ENCODE measurements at regions not wholly inside any gene's neighbourhood (a gene's known extent, or its start where the extent isn't known, plus 50 kb on each side); places are given as distances from the start of the nearest gene placed in this dataset.
"Not testable (repeated sequence)": the region's sequence is repeated elsewhere in the genome, so short reads cannot be mapped to it uniquely, and the experiment has no call there.

DNA sequence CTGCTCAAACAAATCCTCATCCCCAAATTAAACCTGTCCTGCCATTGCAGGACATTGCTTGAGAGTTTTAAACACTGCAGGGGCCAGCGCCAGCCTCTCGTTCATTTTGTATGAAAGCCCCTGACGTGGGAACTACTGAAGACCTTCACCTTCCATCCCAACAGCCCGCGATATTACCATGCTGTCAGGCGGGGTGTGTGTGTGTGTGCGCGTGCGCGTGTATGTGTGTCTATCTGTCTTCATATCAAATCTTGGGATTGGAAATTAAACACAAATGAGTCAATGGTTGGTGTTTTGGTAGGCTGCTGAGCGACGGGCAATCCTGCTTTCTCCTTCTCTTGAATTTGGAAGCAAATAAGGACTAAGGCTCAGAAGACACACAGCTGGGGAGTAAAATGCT, 776.9 kb downstream of the TBC1D22A start:
- no peak for DNase-seq

DNA sequence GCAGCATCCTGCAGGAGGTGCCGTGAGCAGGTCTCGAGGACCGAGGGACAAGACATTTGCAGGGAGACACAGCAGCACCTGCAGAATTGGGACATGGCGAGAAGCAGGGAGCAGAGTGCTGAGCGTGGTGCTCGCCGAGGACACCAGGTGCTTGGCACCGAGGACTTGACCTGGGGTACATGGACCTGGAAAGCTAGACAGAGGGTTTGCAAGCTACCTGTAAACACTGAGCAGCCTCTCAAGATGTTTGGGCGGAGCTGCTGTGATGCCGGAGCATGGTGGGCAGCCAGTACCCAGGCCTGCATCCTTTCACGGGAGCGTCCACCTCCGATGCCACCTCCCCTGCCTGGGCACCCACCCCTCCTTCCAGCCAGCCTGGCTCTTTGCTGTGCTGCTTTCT, 773.2 kb downstream of the TBC1D22A start:
- no peak for DNase-seq

DNA sequence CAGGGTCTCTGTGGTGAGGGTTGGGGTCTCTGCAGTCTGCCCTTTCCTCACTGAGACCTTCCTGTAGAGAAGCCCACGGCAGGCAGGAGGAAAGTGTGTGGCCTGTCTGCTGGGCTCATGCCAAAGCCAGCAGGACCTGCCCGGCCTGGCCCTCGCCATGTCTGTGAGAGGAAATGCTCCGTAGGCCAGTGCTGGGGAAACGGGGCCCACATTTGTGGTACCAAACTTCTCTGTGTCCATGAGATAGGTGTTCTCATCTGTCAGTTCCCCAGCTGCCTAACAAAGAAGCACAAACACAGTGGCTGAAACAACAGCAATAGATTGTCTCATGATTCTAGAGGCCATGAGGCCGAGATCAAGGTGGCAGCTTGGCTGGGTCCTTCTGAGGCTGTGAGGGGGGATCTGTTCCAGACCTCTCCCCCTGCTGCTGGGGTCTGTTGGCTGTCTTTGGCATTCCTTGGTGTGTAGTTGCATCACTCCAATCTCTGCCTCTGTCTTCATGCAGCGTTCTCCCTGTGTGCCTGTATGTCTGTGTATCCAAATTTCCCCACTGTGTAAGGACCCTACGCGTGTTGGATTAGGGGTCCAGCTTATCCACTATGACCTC, 772.5 kb downstream of the TBC1D22A start:
- DNase-seq: no peak

DNA sequence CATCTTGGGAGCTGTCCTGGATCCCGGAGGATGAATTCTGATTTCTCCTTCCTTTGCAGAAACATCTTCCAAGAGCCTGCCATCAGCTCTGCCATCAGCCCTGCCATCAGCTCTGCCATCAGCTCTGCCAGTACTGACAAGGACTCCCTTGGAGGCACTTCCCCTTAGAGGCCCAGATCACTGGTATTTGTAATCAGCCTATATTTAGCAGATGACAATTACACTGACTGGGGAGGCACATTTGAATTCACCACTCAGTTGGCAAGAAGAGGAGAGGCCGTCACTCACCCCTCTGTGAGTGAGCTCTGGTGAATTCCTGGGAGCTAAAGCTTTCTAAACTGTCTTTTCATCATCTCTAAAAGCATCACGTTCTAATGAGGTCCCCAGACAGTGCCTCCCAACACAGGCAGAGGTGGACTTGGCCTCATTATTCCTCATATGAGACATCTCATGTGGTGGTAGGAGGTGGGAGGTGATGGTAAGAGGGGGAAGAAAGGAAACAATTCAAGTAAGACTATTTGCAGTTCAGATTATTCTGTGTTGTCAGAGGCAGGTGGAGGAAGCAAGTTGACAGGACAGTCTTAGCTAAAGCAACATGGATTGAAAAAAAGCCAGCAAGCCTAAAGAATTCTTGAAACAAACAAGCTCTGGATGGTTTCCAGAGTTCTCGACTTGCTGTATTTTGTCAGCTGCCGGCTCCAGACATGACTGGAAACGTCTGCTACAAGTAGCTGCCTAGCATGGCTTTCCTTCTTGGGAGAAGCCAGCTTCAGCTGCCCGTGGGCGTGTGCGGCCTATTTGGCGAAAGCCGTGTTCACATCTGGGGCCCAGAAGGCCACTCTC, 771.7 kb downstream of the TBC1D22A start:
- DNase-seq: peak; percentile 74

DNA sequence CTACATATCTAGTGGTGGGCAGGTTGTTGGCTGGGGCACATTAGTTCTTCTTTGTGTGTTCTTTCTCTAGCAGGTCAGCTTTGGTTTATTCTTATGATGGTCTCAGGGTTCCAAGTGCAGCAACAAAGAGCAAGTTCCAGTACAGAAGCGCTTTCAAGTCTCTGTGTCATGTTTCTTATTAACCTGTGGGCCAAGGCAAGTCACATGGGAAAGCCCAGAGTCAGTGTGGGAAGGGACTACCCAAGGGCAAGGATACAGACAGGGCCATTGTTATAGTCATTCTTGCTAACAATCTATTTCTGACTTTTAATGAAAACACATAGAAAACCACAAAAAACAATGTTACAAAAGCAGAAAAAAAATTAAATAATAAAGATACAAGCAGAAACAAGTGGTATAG, 754.6 kb downstream of the TBC1D22A start:
- no peak for DNase-seq

DNA sequence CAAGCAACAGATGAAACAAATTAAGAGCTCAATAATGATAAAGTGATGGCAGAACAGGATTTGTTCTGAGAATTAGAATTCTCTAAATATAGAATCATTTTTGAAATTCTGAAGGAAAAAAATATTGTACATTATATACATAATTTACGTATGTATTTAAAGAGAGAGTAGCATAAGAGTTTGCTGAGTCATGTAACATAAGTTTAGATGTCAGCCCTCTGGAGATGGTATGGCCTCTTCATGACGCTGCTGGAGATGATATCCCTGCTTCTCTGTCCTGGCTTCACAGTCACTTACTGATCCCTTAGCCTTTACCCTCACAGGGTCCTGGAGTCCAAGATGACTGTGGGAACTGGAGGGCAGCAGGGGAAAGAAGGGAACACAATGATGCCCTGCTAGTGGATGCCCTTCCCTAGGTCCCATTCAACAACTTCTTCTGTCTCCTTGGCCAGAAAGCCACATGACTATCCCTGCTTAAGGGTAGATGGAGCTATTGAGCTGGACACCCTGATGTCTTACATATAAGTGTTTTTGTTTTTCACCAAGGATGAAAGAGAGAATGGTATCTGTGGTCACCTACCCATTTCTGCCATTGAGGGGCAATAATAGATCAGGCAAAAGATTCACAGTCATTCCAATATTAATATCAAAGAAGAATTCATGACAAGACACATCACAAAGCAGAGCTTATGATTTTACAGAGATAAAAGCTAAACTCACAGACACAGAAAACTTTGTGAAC, 753.1 kb downstream of the TBC1D22A start:
- DNase-seq: no peak

DNA sequence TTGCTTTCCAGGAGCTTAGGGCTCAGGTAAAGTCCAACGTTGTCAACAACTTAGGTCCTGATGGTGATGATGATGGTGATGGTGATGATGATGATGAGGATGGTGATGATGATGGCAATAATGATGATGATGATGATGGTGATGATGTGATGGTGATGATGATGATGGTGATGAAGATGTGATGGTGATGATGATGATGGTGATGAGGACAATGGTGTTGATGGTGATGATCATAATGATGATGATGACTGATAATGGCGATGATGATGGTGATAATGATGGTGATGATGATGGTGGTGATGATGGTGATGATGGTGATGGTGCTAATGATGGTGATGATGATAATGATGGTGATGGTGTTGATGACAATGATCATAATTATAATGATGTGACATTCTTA, 750.2 kb downstream of the TBC1D22A start:
- no peak for DNase-seq

DNA sequence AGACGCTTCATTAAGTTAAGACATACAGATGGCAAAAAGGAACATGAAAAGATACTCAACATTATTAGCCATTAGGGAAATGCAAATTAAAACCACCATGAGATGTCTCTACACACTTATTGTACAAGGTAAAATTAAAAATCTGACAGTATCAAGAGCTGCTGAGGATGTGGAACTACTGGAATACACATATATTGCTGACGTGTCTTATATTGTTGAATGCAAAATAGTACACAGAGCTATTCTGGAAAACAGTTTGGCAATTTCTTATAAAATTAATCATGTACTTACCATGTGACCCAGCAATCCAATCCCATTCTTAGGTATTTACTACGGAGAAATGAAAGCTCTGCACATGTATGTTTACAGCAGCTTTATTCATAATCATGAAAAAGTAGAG, 742.5 kb downstream of the TBC1D22A start:
- DNase-seq: no peak

DNA sequence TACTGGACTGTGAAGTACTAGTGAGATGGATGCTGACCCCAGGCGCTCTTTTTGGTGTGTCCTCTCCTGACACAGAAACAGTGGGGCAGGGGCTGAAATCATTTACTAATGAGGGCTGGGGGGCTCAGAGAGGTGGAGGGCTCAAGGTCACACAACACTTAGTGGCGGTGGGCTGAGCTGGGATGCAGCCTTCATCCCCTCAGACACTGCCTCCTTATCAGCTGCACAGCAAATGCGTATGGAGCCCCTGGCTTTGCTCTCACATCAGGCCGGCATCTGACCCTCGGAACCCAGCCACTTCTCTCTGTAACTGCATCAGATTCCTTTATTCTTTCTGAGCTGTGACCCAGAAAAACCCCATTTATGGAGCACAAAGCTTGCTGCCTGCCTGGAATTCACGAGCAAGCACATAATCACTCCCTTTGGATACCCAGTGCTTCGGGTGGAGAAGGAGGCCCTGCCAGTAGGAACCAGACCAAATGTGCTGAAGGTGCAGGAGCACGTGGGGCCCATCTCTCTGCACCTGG, 736.6 kb downstream of the TBC1D22A start:
- DNase-seq: no peak

DNA sequence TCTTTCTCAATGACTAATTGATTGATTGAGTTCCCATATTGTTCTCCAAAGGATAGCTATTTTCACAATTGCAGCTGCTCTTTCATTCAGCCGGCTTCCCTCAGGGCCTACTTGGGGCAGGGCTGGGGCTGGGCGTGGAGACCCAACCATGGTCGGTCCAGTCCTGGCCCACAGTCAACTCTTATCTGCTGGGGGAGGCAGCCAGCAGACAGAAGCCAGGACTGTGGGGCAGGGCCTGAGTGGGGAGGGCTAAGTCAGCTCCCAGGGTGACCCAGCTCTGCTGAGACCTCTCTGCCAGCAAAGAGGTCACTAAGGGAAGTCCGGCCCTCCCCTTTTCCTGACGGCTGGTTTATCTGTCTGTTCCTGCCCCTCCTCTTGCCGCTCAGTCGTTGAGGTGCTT, 735.2 kb downstream of the TBC1D22A start:
- no peak for DNase-seq

DNA sequence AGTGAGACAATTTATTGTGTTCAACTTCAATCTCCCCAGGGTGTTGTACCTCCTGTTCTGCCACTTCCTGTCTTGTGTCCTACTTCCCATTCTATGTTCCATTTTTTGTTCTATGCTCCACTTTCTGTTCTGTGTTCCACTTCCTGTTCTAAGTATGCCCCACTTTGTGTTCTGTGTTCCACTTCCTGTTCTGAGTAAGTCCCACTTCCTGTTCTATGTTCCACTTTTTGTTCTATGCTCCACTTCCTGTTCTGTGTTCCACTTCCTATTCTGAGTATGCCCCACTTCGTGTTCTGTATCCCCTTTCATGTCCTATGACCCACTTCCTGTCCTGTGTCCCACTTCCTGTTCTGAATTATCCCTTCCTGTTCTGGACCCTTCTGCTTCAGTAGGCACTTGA, 732.7 kb downstream of the TBC1D22A start:
- DNase-seq: no peak

DNA sequence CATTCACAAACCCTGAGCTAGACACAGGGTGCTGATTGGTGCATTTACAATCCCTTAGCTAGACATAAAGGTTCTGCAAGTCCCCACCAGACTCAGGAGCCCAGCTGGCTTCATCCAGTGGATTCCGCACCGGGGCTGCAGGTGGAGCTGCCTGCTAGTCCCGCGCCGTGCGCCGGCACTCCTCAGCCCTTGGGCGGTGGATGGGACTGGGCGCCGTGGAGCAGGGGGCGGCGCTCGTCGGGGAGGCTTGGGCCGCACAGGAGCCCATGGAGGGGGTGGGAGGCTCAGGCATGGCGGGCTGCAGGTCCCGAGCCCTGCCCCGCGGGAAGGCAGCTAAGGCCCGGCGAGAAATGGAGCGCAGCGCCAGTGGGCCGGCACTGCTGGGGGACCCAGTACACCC, 725.7 kb downstream of the TBC1D22A start:
- not testable (repeated sequence) for DNase-seq

DNA sequence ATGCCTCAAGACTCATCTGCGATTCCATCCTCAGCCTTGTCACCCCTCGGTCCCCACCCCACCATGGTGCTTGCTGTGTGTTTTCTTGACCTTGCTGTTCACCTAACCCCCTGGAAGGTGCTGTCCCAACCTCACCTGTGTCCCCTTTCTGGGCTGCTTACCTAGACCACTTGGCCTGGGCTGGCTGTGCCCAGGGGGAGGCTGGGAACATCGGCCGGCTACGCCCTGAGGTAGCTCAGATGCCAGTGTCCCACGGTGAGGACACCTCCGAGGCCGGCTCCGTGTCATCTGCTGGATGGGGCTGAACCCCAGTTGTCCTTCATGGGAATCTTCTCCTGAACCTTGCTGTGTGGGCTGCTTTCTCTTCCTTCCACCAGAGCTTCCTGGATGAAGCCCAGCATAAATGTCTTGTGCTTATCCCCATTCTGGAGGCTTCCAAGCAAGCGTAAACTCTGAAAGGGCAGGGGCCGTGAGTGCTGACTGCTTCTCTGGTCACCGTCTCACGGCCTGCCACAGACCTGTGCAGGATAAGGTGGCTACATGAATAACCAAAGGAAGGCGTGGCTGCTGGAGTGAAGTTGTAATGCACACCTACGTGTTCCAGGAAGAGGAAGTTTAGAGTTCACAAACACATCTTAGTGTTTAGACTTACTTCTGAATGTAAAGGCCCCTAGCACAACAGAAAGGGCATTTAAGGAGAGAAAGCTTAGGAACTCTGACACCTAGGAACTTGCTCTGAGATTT, 724.3 kb downstream of the TBC1D22A start:
- DNase-seq: no peak

DNA sequence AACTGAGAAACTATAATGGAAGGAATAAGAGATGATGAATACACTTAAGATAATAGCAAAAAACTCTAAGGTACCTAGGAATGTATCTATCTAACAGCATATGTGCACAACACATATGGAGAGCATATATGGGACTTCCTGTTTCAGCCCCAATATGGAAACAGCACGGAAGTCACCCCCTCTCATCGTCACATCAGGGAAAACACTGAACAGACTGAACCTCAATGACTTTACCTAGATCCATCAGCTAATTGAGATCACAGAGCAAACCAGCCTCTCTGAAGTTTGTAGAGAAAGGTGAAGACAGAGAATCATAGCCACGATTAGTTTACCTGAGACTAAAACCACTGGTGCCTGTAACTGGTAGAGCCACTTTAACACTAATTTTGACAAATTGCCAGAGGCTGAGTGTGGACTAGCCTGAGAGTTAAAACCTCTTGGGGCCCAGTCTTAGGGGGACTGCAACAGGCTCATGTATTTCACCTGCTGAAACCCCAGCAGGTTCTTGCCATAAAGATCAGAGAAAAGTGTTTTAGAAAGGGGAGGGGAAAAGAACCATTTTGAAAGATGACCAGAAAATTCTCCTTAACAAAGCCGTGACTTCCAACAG, 722.6 kb downstream of the TBC1D22A start:
- DNase-seq: no peak

DNA sequence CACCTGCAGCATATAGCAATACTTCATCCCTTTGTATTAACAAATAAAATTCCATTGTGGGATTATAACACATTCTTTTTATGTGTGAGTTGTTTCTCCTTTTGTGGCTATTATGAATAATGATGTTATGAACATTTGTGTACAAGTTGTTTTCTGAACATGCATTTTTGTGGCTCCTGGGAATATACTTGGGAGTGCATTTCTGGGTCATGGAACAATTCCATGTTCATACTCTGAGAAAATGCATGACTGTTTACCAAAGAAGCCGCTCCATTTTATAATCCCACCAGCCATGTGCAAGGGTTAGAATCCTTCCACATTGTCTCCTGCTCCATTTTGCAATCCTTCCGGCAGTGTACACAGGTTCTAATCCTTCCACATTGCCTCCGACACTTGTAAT, 713.8 kb downstream of the TBC1D22A start:
- DNase-seq: peak; percentile 48

DNA sequence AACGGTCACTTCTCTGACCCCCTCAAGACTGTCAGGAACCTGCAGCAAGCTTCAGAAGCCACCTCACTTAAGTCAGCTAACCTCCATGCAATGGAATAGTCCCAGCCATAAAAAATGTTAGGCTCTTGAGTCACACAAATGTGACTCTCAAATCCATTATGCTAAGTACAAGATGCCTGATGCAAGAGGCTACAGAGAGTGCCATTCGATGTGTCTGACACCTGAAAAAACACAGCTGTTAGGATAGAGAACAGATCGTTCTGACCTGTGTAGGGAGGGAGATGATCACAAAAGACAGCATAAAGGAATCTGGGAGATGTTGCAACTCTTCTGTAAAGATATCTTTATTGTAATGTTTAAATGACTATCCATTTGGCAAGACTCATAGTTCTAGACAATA, 712.4 kb downstream of the TBC1D22A start:
- peak; percentile 5 for DNase-seq

DNA sequence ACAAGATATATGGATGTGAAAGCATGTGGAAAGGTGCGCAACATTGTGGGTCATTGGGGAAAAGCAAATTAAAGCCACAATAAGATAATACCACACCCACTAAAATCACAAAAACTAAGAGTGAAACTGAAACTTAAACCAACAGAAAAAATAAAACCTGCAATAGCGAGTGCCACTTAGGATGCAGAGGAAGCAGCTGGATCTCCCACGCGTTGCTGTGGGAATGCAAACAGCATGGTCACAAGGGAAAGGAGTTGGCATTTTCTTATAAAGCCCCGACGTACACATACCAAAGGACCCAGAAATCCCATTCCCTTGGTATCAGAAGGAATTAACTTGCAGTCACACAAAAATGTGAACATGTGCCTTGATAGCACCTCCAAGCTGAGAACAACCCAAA, 712.0 kb downstream of the TBC1D22A start:
- DNase-seq: peak; percentile 10

DNA sequence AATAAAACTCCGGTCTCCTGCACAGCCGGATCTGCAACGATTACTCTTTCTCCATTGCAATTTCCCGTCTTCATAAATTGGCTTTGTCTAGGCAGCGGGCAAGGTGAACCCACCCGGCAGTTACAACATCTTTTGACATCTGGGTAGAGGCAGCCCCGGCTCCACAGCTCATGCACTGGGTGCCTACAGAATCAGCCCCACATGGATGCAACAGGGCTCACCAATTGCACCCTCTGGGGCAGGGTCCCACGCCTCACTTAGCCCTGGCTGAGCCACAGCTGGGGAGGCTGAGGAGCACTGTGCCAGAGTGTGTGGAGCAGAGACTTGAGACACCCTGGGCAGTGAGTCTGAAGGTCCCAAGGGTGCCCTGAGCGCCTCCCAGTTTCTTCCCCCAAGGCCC, 710.2 kb downstream of the TBC1D22A start:
- DNase-seq: no peak

DNA sequence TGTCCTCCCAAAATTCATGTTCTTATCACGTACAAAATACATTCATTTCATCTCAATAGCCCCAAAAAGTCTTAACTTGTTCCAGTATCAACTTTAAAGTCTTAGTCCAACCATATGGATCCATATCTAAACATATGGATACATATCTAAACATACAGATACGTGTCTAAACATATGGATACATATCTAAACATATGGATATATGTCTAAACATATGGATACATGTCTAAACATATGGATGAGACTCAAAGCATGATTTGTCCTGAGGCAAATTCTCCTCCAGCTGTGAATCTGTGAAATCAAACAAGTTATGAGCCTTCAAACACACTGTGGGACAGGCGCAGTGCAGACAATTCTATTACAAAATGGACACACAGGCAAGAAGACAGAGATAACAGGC, 709.0 kb downstream of the TBC1D22A start:
- no peak for DNase-seq

DNA sequence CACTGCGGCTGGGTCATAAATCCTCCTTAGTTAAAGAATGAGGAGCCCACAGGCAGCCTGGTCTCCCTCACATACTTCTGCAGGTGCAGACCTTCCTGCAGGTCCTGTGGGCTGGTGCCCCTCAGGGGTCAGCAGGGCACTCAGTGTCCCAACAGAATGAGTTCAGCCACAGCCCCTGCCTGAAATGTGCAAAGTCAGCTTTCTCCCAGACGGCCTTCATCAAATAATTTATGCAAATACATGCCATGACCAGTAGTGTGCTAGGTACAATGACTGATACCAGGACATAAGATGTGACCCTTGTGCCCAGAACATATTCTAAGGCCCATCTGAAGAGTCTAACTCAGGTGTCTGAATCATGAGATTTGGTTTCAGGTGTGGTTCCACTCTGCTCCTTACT, 703.4 kb downstream of the TBC1D22A start:
- DNase-seq: no peak

DNA sequence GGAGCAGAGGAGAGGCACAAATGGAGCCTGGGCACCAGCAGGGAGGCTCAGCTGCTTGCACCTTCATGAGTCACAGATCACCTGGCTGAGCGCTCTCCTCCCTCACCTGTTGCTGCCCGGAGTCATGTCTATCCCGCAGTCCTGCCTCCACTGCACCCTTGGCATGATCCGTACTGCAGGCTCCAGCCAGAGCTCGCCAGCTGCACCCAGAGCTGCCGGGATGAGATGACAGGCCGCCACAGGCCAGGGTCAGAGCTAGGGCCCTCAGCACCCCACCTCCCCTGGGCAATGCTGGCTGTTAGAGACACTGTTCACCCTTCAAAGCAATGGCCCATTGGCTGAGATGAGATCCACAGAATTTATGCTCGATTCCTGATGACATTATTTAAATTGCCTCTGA, 702.8 kb downstream of the TBC1D22A start:
- no peak for DNase-seq

DNA sequence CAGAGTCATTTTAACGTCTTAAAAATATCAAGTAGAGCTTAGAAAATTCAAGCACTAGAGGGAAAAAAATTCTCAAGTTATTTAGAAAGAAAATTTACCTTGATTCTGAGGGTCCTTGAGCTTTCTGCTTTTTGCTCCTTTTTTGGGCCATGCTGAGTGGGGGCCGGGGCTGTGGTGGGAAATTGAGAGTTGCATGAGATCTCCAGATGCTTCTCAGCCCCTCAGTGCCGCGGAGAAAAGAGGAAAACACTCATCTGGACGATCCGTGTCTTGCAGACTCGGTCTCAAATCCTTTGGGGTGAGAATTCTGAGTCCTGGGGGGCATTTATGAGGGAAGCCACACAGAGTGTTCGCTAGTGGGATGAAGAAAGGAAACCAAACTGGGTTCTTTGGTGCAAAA, 700.8 kb downstream of the TBC1D22A start:
- no peak for DNase-seq
